ENCODE measurements at regions not wholly inside any gene's neighbourhood (a gene's known extent, or its start where the extent isn't known, plus 50 kb on each side); places are given as distances from the start of the nearest gene placed in this dataset.

GRCh38 chrX:116972362-116972761 is 509.6 kb upstream of the CT83 start:
- Histone ChIP-seq H3K56ac (replicated peaks; ENCODE audit: insufficient read length, low read depth, low read length) (no peak overlapping the region), H3K4ac (replicated peaks; ENCODE audit: insufficient read length, low read depth, low read length) (no peak overlapping the region), H3K27ac (ENCODE audit: low read depth, low read length) (no peak overlapping the region), H4K5ac (ENCODE audit: insufficient read length, low read depth, low read length) (no peak overlapping the region), H3K23me2 (ENCODE audit: low read depth, low read length) (no peaks in the 10 kb centered on the region), H3K4me3 (ENCODE audit: extremely low read depth in 1 of 4, insufficient read depth in 2 of 4, low read depth in 3 of 4, low read length in 4 of 4) (no peak overlapping the region), H2BK120ac (replicated peaks; ENCODE audit: low read depth, low read length) (no peak overlapping the region), H3K14ac (ENCODE audit: insufficient read length) (no peak overlapping the region), H2BK20ac (ENCODE audit: low read length) (no peak overlapping the region), H3K36me3 (ENCODE audit: control insufficient read depth in 2 of 4, insufficient read depth in 4 of 4, low read length in 3 of 4) (no peaks in the 10 kb centered on the region), H2BK5ac (ENCODE audit: low read depth, low read length) (no peak overlapping the region), H2BK15ac (ENCODE audit: low read length) (no peak overlapping the region), H4K20me1 (replicated peaks in 1 of 2; ENCODE audit: control insufficient read depth in 1 of 2, insufficient read depth in 2 of 2, low read length in 2 of 2) (no peaks in the 10 kb centered on the region), H3K9ac (replicated peaks in 1 of 4; ENCODE audit: extremely low read depth in 1 of 4, low read depth in 3 of 4, low read length in 3 of 4) (no peak overlapping the region), H3K79me2 (ENCODE audit: control insufficient read depth in 1 of 2, insufficient read depth in 2 of 2, low read length in 2 of 2) (no peaks in the 10 kb centered on the region), H3K9me3 (ENCODE audit: insufficient read depth in 2 of 2, low read depth in 1 of 2, low read length in 1 of 2) (peaks cover 6 to 18% of the 10 kb centered on the region in 2 experiments; a peak in 3 of 4 replicates), H2AK5ac (ENCODE audit: low read depth, low read length) (no peak overlapping the region), H2AFZ (ENCODE audit: low read length) (no peak overlapping the region), H3K4me1 (replicated peaks in 1 of 4; ENCODE audit: control insufficient read depth in 3 of 4, insufficient read depth in 4 of 4, low read length in 3 of 4) (no peaks in the 10 kb centered on the region), H2BK12ac (ENCODE audit: low read depth, low read length) (no peak overlapping the region), H3K79me1 (ENCODE audit: low read depth, low read length) (no peaks in the 10 kb centered on the region), H4K8ac (ENCODE audit: extremely low read depth, insufficient read depth, low read length) (no peak overlapping the region), H3K4me2 (ENCODE audit: insufficient read depth in 1 of 2, low read depth in 2 of 2, low read length in 2 of 2) (no peak overlapping the region), H3K18ac (ENCODE audit: extremely low read depth, low read length) (no peak overlapping the region), H3K23ac (ENCODE audit: insufficient read length) (no peak overlapping the region), H3K27me3 (replicated peaks in 1 of 4; ENCODE audit: control insufficient read depth in 3 of 4, extremely low read depth in 1 of 4, insufficient read depth in 3 of 4, low read length in 3 of 4) (no peaks in the 10 kb centered on the region), H4K91ac (replicated peaks; ENCODE audit: insufficient read length, low read length) (no peak overlapping the region)
- ChIA-PET POLR2A (ENCODE audit: partially characterized antibody) (no interaction called here), CTCF (ENCODE audit: partially characterized antibody) (no interaction called here)
- FAIRE-seq (no peak), DNase-seq (ENCODE audit: low read depth in 1 of 2, low spot score in 2 of 2) (no peak)
- WGBS, 2 experiments (ENCODE audit: extremely low coverage in 1 of 2, insufficient coverage in 1 of 2, insufficient read length in 1 of 2, insufficient replicate concordance in 2 of 2, low coverage in 1 of 2, low lambda C conversion rate in 2 of 2, missing lambda C conversion rate in 1 of 2) = 100% methylated on average over 1 of the region's 2 CpGs; no CpG with 5 or more reads in 1 of the 2 experiments
- TF ChIP-seq GTF2F1 (IDR thresholded peaks at IDR 0.05; ENCODE audit: borderline replicate concordance, low read depth, low read length) (no peak), PHF8 (conservative IDR thresholded peaks at IDR 0.05; ENCODE audit: low read depth, low read length) (no peak), CEBPB (IDR thresholded peaks at IDR 0.05; ENCODE audit: low read depth, low read length) (no peak), POLR2AphosphoS5 (IDR thresholded peaks at IDR 0.05; ENCODE audit: low read depth, low read length) (no peak), GABPA (IDR thresholded peaks at IDR 0.05; ENCODE audit: borderline replicate concordance, insufficient read depth, low read length) (no peak), RAD21 (IDR thresholded peaks at IDR 0.05 in 1 of 2, conservative IDR thresholded peaks at IDR 0.05 in 1 of 2; ENCODE audit: low read depth in 2 of 2, low read length in 2 of 2) (no peak)

All from H1 (cell line).